MM.1S (cell line): ENCODE measurements at regions not wholly inside any gene's neighbourhood (a gene's known extent, or its start where the extent isn't known, plus 50 kb on each side); places are given as distances from the start of the nearest gene placed in this dataset.

Source experiments
- EZH2 ChIP-seq: fragments of 300-600 bp; sonication (generic); optimal IDR thresholded peaks from 2 replicates; pipeline ENCODE3; 2017; ENCODE audit warnings: low read depth, mild to moderate bottlenecking, antibody characterized with exemption, low read length, mixed read lengths
- EZH2phosphoT487 ChIP-seq: fragments of 300-600 bp; sonication (generic); IDR thresholded peaks from 2 replicates; pipeline ENCODE4 v1.6.1; 2018; ENCODE audit warnings: antibody characterized with exemption, low read length
- TF ChIP-seq, protein P1 (sequence below): fragments of 300-600 bp; sonication (generic); IDR thresholded peaks from 2 replicates; pipeline ENCODE4 v1.5.1; 2016; ENCODE audit warnings: antibody characterized with exemption, low read length, mixed read lengths

DNA sequence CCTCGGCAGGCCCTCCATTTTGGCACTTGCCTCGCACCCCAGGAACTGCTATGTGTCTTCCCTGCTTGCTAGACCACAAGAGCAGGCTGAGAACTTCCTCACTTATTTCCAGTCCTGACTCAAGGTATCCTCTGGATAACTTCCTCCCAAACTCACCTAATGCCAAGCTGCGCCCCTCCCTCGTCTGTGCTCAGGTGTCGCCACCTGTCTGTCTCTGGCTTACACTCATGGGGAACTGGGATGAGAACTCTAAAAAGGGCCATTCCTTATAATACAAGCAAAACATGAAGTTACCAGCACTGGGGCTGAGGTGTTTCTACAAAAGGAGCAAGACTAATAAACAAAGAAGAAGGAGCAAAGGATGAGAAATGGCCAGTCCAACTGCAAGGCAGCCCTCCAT lies 191.5 kb upstream of the RMP24 start:
- TF ChIP-seq, protein P1, sequence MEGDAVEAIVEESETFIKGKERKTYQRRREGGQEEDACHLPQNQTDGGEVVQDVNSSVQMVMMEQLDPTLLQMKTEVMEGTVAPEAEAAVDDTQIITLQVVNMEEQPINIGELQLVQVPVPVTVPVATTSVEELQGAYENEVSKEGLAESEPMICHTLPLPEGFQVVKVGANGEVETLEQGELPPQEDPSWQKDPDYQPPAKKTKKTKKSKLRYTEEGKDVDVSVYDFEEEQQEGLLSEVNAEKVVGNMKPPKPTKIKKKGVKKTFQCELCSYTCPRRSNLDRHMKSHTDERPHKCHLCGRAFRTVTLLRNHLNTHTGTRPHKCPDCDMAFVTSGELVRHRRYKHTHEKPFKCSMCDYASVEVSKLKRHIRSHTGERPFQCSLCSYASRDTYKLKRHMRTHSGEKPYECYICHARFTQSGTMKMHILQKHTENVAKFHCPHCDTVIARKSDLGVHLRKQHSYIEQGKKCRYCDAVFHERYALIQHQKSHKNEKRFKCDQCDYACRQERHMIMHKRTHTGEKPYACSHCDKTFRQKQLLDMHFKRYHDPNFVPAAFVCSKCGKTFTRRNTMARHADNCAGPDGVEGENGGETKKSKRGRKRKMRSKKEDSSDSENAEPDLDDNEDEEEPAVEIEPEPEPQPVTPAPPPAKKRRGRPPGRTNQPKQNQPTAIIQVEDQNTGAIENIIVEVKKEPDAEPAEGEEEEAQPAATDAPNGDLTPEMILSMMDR = no peak
- TF ChIP-seq EZH2phosphoT487 (no peak), EZH2 (no peak)
